Kasumi-1 (cell line): ENCODE measurements at regions not wholly inside any gene's neighbourhood (a gene's known extent, or its start where the extent isn't known, plus 50 kb on each side); places are given as distances from the start of the nearest gene placed in this dataset.

Experiments
- DNase-seq, 2 experiments: peaks; one replicate each; lab custom pipeline; 2025; lab: John Stamatoyannopoulos, UW

- DNase-seq: no peak
Observed at GRCh38 chr5:125327676-125328075, 581.2 kb upstream of the ZNF608 start.

- no peak for DNase-seq
Observed at GRCh38 chr5:125331987-125332598, 585.7 kb upstream of the ZNF608 start.

- DNase-seq: no peak
Observed at GRCh38 chr5:125333416-125333815, 587.0 kb upstream of the ZNF608 start.

- DNase-seq: no peak
Observed at GRCh38 chr5:125336401-125336800, 590.0 kb upstream of the ZNF608 start.

GRCh38 chr5:125337294-125337693 is 590.9 kb upstream of the ZNF608 start:
- no peak for DNase-seq

GRCh38 chr5:125338440-125339174 is 592.2 kb upstream of the ZNF608 start:
- DNase-seq: peak in 1 of 2 experiments; percentile 9

- DNase-seq: no peak
Observed at GRCh38 chr5:125341436-125341835, 595.0 kb upstream of the ZNF608 start.

- DNase-seq: no peak
Observed at GRCh38 chr5:125343015-125343414, 596.6 kb upstream of the ZNF608 start.

- DNase-seq: no peak
Observed at GRCh38 chr5:125346316-125346715, 599.9 kb upstream of the ZNF608 start.

- DNase-seq: no peak
Observed at GRCh38 chr5:125348221-125348692, 601.8 kb upstream of the ZNF608 start.

GRCh38 chr5:125348936-125349831 is 602.7 kb upstream of the ZNF608 start:
- DNase-seq: no peak

- peak; percentile 18 to 28 for DNase-seq
Observed at GRCh38 chr5:125357660-125358059, 611.2 kb upstream of the ZNF608 start.

GRCh38 chr5:125365747-125366146 is 619.3 kb upstream of the ZNF608 start:
- no peak for DNase-seq

- DNase-seq: no peak
Observed at GRCh38 chr5:125367702-125368101, 621.3 kb upstream of the ZNF608 start.

- DNase-seq: no peak
Observed at GRCh38 chr5:125370461-125371205, 624.2 kb upstream of the ZNF608 start.

GRCh38 chr5:125372694-125373631 is 626.5 kb upstream of the ZNF608 start:
- no peak for DNase-seq

- peak in 1 of 2 experiments; percentile 7 for DNase-seq
Observed at GRCh38 chr5:125375143-125375542, 628.7 kb upstream of the ZNF608 start.

GRCh38 chr5:125376059-125376641 is 629.7 kb upstream of the ZNF608 start:
- DNase-seq: no peak

GRCh38 chr5:125377141-125377540 is 630.7 kb upstream of the ZNF608 start:
- DNase-seq: no peak

GRCh38 chr5:125381290-125381689 is 634.9 kb upstream of the ZNF608 start:
- DNase-seq: no peak
